Loucy (cell line): ENCODE measurements at regions not wholly inside any gene's neighbourhood (a gene's known extent, or its start where the extent isn't known, plus 50 kb on each side); places are given as distances from the start of the nearest gene placed in this dataset.

ENCODE experiments used
- EZH2phosphoT487 ChIP-seq: fragments of 200-600 bp; IDR thresholded peaks from 2 replicates; pipeline ENCODE4 v1.6.1; 2018; ENCODE audit warnings: antibody characterized with exemption, mild to moderate bottlenecking, moderate library complexity, borderline replicate concordance
- TF ChIP-seq, protein P1 (sequence below): fragments of 200-600 bp; sonication (generic); conservative IDR thresholded peaks from 2 replicates; pipeline ENCODE4 v1.5.1; 2014; ENCODE audit warnings: mild to moderate bottlenecking, antibody characterized with exemption, low read length

GRCh38 chr6:169083508-169083874 lies 170.2 kb downstream of the THBS2 start:
- TF ChIP-seq, protein P1, sequence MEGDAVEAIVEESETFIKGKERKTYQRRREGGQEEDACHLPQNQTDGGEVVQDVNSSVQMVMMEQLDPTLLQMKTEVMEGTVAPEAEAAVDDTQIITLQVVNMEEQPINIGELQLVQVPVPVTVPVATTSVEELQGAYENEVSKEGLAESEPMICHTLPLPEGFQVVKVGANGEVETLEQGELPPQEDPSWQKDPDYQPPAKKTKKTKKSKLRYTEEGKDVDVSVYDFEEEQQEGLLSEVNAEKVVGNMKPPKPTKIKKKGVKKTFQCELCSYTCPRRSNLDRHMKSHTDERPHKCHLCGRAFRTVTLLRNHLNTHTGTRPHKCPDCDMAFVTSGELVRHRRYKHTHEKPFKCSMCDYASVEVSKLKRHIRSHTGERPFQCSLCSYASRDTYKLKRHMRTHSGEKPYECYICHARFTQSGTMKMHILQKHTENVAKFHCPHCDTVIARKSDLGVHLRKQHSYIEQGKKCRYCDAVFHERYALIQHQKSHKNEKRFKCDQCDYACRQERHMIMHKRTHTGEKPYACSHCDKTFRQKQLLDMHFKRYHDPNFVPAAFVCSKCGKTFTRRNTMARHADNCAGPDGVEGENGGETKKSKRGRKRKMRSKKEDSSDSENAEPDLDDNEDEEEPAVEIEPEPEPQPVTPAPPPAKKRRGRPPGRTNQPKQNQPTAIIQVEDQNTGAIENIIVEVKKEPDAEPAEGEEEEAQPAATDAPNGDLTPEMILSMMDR, result no peak
- TF ChIP-seq EZH2phosphoT487, result no peak
